Caco-2 (cell line): ENCODE measurements at regions not wholly inside any gene's neighbourhood (a gene's known extent, or its start where the extent isn't known, plus 50 kb on each side); places are given as distances from the start of the nearest gene placed in this dataset.

ENCODE experiments used
- BruUV-seq: library from RNA; stranded (reverse); fragments of 400-500 nt; replicated peaks from 2 replicates; lab custom pipeline; 2021; lab: Mats Ljungman, UMichigan
- CTCF ChIA-PET: fragments of 300-600 bp; sonication (Branson Sonifier 250); formaldehyde crosslinking; loops from one replicate; lab custom pipeline; 2022; ENCODE audit warnings: antibody characterized with exemption; lab: Charles Lee
- POLR2A ChIA-PET: fragments of 300-600 bp; sonication (Branson Sonifier 250); formaldehyde crosslinking; loops from one replicate; lab custom pipeline; 2022; ENCODE audit warnings: antibody characterized with exemption; lab: Charles Lee
- DNase-seq, 2 experiments: peaks; one replicate each; pipeline versions ENCODE4 v3.0.0 to v3.0.0-alpha.2; 2020 to 2022
- H3K27me3 ChIP-seq: replicated peaks from 2 replicates; pipeline ENCODE4 v1.6.0; 2011; ENCODE audit warnings: low read length; ENCODE audit not compliant: control insufficient read depth, insufficient read depth
- H3K36me3 ChIP-seq: 2 replicates; pipeline ENCODE4 v1.5.1; 2011; ENCODE audit warnings: low read length; ENCODE audit not compliant: control insufficient read depth, insufficient read depth
- H3K4me1 ChIP-seq: fragments of 250-450 bp; sonication (Bioruptor Pico); 2 replicates; pipeline ENCODE4 v1.5.1; 2020; ENCODE audit warnings: mild to moderate bottlenecking
- H3K4me3 ChIP-seq: 2 replicates; pipeline ENCODE4 v1.5.1; 2011; ENCODE audit warnings: low read depth, mild to moderate bottlenecking, control low read depth, low read length
- H3K9me3 ChIP-seq: fragments of 250-450 bp; sonication (Bioruptor Pico); 2 replicates; pipeline ENCODE4 v1.5.1; 2020; ENCODE audit warnings: mild to moderate bottlenecking, moderate library complexity
- H3K27ac Mint-ChIP-seq: one replicate; pipeline ENCODE4 v1.8.0; 2022; ENCODE audit warnings: mixed read lengths; ENCODE audit not compliant: unreplicated experiment
- H3K27me3 Mint-ChIP-seq: one replicate; pipeline ENCODE4 v1.8.0; 2022; ENCODE audit warnings: mixed read lengths; ENCODE audit not compliant: insufficient read depth, unreplicated experiment
- H3K36me3 Mint-ChIP-seq: one replicate; pipeline ENCODE4 v1.8.0; 2022; ENCODE audit warnings: mild to moderate bottlenecking, mixed read lengths; ENCODE audit not compliant: insufficient read depth, unreplicated experiment
- H3K4me1 Mint-ChIP-seq: one replicate; pipeline ENCODE4 v1.8.0; 2022; ENCODE audit warnings: low read depth, mixed read lengths; ENCODE audit not compliant: unreplicated experiment
- H3K4me3 Mint-ChIP-seq: one replicate; pipeline ENCODE4 v1.8.0; 2022; ENCODE audit warnings: mild to moderate bottlenecking, moderate library complexity, mixed read lengths; ENCODE audit not compliant: unreplicated experiment
- H3K9me3 Mint-ChIP-seq: one replicate; pipeline ENCODE4 v1.8.0; 2022; ENCODE audit warnings: mixed read lengths; ENCODE audit not compliant: unreplicated experiment
- CTCF ChIP-seq, 2 experiments: fragments of 200-600 bp in 1 of 2; IDR thresholded peaks; 1 replicate in 1 of 2; 2 replicates in 1 of 2; pipeline versions ENCODE4 v1.5.1 to v1.8.0; 2011 to 2022; ENCODE audit warnings: antibody characterized with exemption in 1 of 2, control low read depth in 1 of 2, inconsistent platforms in 1 of 2, low read depth in 1 of 2, low read length in 1 of 2, mild to moderate bottlenecking in 1 of 2, moderate library complexity in 1 of 2; ENCODE audit not compliant: insufficient read depth in 1 of 2, severe bottlenecking in 1 of 2, unreplicated experiment in 1 of 2
- intact Hi-C: fragments of 100-400 bp; cut with micrococcal nuclease; formaldehyde crosslinking; loops from one replicate; pipeline ENCODE4 v1.10.0; 2022; ENCODE audit not compliant: unreplicated experiment

GRCh38 chr15:47429376-47429775, 287.9 kb upstream of the SEMA6D start:
- ChIA-PET POLR2A (no interaction called here), CTCF (no interaction called here)
- Mint-ChIP-seq H3K27me3 (no peaks in the 10 kb centered on the region), H3K4me1 (no peaks in the 10 kb centered on the region), H3K4me3 (no peak overlapping the region), H3K27ac (no peak overlapping the region), H3K9me3 (no peaks in the 10 kb centered on the region), H3K36me3 (no peaks in the 10 kb centered on the region)
- Histone ChIP-seq H3K4me1 (no peaks in the 10 kb centered on the region), H3K27me3 (no peaks in the 10 kb centered on the region), H3K9me3 (no peaks in the 10 kb centered on the region), H3K4me3 (no peak overlapping the region), H3K36me3 (no peaks in the 10 kb centered on the region)
- intact Hi-C loops, result no loop called here
- BruUV-seq, result no TSS peak
- TF ChIP-seq CTCF (IDR thresholded peaks at IDR 0.05; ENCODE audit: insufficient read depth in 1 of 2, low read depth in 1 of 2, low read length in 1 of 2, severe bottlenecking in 1 of 2, unreplicated experiment in 1 of 2), result no peak
- DNase-seq, result no peak

GRCh38 chr15:47431501-47431900, 285.8 kb upstream of the SEMA6D start:
- H3K4me3 Mint-ChIP-seq, result no peak overlapping the region
- TF ChIP-seq CTCF (IDR thresholded peaks at IDR 0.05; ENCODE audit: insufficient read depth in 1 of 2, low read depth in 1 of 2, low read length in 1 of 2, severe bottlenecking in 1 of 2, unreplicated experiment in 1 of 2), result no peak
- H3K9me3 ChIP-seq, result no peaks in the 10 kb centered on the region
- no peak for DNase-seq
- intact Hi-C loops, result no loop called here
- H3K4me3 ChIP-seq, result no peak overlapping the region
- H3K36me3 ChIP-seq, result no peaks in the 10 kb centered on the region
- POLR2A ChIA-PET, result no interaction called here
- H3K4me1 Mint-ChIP-seq, result no peaks in the 10 kb centered on the region
- no peaks in the 10 kb centered on the region for H3K36me3 Mint-ChIP-seq
- H3K27me3 ChIP-seq, result no peaks in the 10 kb centered on the region
- no peaks in the 10 kb centered on the region for H3K27me3 Mint-ChIP-seq
- H3K4me1 ChIP-seq, result no peaks in the 10 kb centered on the region
- no TSS peak for BruUV-seq
- no peak overlapping the region for H3K27ac Mint-ChIP-seq
- CTCF ChIA-PET, result no interaction called here
- no peaks in the 10 kb centered on the region for H3K9me3 Mint-ChIP-seq

GRCh38 chr15:47432826-47433225, 284.5 kb upstream of the SEMA6D start:
- no peaks in the 10 kb centered on the region for H3K27me3 Mint-ChIP-seq
- no peak for DNase-seq

More at GRCh38 chr15:47432826-47433225, 284.5 kb upstream of the SEMA6D start:
- CTCF ChIA-PET, result no interaction called here
- Histone ChIP-seq H3K4me3 (no peak overlapping the region), H3K27me3 (no peaks in the 10 kb centered on the region), H3K36me3 (no peaks in the 10 kb centered on the region), H3K4me1 (no peaks in the 10 kb centered on the region), H3K9me3 (no peaks in the 10 kb centered on the region)
- TF ChIP-seq CTCF (IDR thresholded peaks at IDR 0.05; ENCODE audit: insufficient read depth in 1 of 2, low read depth in 1 of 2, low read length in 1 of 2, severe bottlenecking in 1 of 2, unreplicated experiment in 1 of 2), result no peak
- POLR2A ChIA-PET, result no interaction called here
- Mint-ChIP-seq H3K36me3 (no peaks in the 10 kb centered on the region), H3K4me3 (no peak overlapping the region), H3K9me3 (no peaks in the 10 kb centered on the region), H3K27ac (no peak overlapping the region), H3K4me1 (no peaks in the 10 kb centered on the region)
- no TSS peak for BruUV-seq
- intact Hi-C loops, result no loop called here
